Posterior cingulate gyrus (tissue), 11 donors: ENCODE measurements at regions not wholly inside any gene's neighbourhood (a gene's known extent, or its start where the extent isn't known, plus 50 kb on each side); places are given as distances from the start of the nearest gene placed in this dataset.
"Not testable (repeated sequence)": the region's sequence is repeated elsewhere in the genome, so short reads cannot be mapped to it uniquely, and the experiment has no call there.

Experiments used
- DNase-seq, 10 donors: peaks; one replicate each; pipeline versions ENCODE4 v3.0.0 to v3.0.0-alpha.2; 2020 to 2021; ENCODE audit warnings: mixed read lengths in 3 of 10
- intact Hi-C: fragments of 100-400 bp; cut with DNase I; formaldehyde crosslinking; loops from one replicate; pipeline ENCODE4 v1.15.1; 2023

- no peak for DNase-seq
- intact Hi-C loops: no loop called here
Measured at GRCh38 chr11:116394022-116394421, 378.8 kb downstream of the BUD13 start.

- intact Hi-C loops: no loop called here
- DNase-seq: no peak
Measured at GRCh38 chr11:116390963-116391362, 381.8 kb downstream of the BUD13 start.

GRCh38 chr11:116388146-116388545, 384.6 kb downstream of the BUD13 start:
- intact Hi-C loops: no loop called here
- no peak for DNase-seq

GRCh38 chr11:116387641-116388040, 385.1 kb downstream of the BUD13 start:
- intact Hi-C loops: no loop called here
- DNase-seq: no peak

GRCh38 chr11:116386118-116386699, 386.6 kb downstream of the BUD13 start:
- intact Hi-C loops: no loop called here
- no peak for DNase-seq

GRCh38 chr11:116384876-116385275, 387.9 kb downstream of the BUD13 start:
- intact Hi-C loops: no loop called here
- DNase-seq: no peak

GRCh38 chr11:116384407-116384806, 388.4 kb downstream of the BUD13 start:
- intact Hi-C loops: no loop called here
- DNase-seq: no peak

GRCh38 chr11:116379185-116379828, 393.5 kb downstream of the BUD13 start:
- intact Hi-C loops: no loop called here
- peak in 1 of 10 donors; percentile 37 for DNase-seq

GRCh38 chr11:116376547-116376946, 396.2 kb downstream of the BUD13 start:
- no peak for DNase-seq
- intact Hi-C loops: no loop called here

- intact Hi-C loops: no loop called here
- no peak for DNase-seq
Measured at GRCh38 chr11:116376054-116376453, 396.7 kb downstream of the BUD13 start.

- intact Hi-C loops: no loop called here
- no peak for DNase-seq
Measured at GRCh38 chr11:116375221-116375620, 397.6 kb downstream of the BUD13 start.

- no peak for DNase-seq
- intact Hi-C loops: no loop called here
Measured at GRCh38 chr11:116374085-116374484, 398.7 kb downstream of the BUD13 start.

- peak in 6 of 10 donors; percentile 27 to 91 (median 53) for DNase-seq
- intact Hi-C loops: no loop called here
Measured at GRCh38 chr11:116373104-116373944, 399.5 kb downstream of the BUD13 start.

GRCh38 chr11:116371146-116371545, 401.6 kb downstream of the BUD13 start:
- no peak for DNase-seq
- intact Hi-C loops: no loop called here

- intact Hi-C loops: no loop called here
- no peak for DNase-seq
Measured at GRCh38 chr11:116368784-116369183, 404.0 kb downstream of the BUD13 start.

GRCh38 chr11:116366980-116367645, 405.7 kb downstream of the BUD13 start:
- intact Hi-C loops: no loop called here
- no peak for DNase-seq

GRCh38 chr11:116366451-116366850, 406.3 kb downstream of the BUD13 start:
- no peak for DNase-seq
- intact Hi-C loops: no loop called here

GRCh38 chr11:116364925-116365324, 407.9 kb downstream of the BUD13 start:
- intact Hi-C loops, DNase-seq: not testable (repeated sequence)

GRCh38 chr11:116364348-116364747, 408.4 kb downstream of the BUD13 start:
- intact Hi-C loops: no loop called here
- no peak for DNase-seq

GRCh38 chr11:116360221-116360941, 412.4 kb downstream of the BUD13 start:
- DNase-seq: no peak
- intact Hi-C loops: no loop called here
